ENCODE measurements at regions not wholly inside any gene's neighbourhood (a gene's known extent, or its start where the extent isn't known, plus 50 kb on each side); places are given as distances from the start of the nearest gene placed in this dataset.
"Not testable (repeated sequence)": the region's sequence is repeated elsewhere in the genome, so short reads cannot be mapped to it uniquely, and the experiment has no call there.

DNA sequence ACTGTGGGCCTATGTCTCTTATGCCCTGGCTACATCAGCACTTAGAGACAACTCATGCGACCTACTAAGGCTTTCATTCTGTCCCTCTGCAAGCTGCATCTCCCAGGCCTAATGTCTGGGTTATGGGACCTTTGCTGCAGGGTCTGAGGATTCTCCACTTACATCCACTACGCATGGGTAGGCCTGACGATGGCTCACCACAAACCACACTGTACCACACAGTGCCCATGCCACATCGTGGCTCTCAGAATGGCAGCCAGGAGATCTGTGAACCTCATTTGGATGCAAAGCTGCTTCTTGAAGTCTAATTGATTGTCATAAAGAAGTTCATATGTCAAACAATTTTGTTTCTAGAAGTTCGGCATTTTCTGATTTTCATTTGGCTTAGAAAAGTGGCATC is 84.6 kb upstream of the BEND4 start:
- no peak for ATAC-seq (ENCODE audit: low read depth)
- TF ChIP-seq, protein P1, sequence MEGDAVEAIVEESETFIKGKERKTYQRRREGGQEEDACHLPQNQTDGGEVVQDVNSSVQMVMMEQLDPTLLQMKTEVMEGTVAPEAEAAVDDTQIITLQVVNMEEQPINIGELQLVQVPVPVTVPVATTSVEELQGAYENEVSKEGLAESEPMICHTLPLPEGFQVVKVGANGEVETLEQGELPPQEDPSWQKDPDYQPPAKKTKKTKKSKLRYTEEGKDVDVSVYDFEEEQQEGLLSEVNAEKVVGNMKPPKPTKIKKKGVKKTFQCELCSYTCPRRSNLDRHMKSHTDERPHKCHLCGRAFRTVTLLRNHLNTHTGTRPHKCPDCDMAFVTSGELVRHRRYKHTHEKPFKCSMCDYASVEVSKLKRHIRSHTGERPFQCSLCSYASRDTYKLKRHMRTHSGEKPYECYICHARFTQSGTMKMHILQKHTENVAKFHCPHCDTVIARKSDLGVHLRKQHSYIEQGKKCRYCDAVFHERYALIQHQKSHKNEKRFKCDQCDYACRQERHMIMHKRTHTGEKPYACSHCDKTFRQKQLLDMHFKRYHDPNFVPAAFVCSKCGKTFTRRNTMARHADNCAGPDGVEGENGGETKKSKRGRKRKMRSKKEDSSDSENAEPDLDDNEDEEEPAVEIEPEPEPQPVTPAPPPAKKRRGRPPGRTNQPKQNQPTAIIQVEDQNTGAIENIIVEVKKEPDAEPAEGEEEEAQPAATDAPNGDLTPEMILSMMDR (IDR thresholded peaks at IDR 0.05; ENCODE audit: poor library complexity, severe bottlenecking): no peak
- no peaks in the 10 kb centered on the region for H3K27me3 ChIP-seq (ENCODE audit: insufficient read depth, poor library complexity, severe bottlenecking)

DNA sequence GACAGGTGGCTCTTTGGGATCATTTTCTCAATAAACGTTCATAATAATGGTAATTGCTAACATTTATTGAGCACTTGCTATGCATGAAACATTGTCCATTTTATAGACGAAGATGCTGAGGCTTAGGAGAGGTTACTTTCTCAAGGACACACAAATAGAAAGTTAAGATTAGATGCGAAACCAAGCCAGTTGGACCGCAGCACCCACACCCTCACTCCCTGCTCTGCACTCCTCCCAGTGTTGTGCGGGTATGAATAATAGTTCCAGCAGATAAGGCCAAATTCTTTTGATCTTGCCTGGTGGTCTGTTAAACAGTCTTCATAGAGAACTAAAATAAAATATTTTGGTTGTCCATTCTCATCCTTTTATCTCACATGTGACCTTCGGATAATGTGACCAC is 85.0 kb upstream of the BEND4 start:
- no peaks in the 10 kb centered on the region for H3K36me3 ChIP-seq (ENCODE audit: low read depth)
- H3K4me3 ChIP-seq (ENCODE audit: severe bottlenecking): no peak overlapping the region
- no peaks in the 10 kb centered on the region for H3K4me1 ChIP-seq (ENCODE audit: insufficient read depth, poor library complexity, severe bottlenecking)
- H3K27me3 ChIP-seq (ENCODE audit: insufficient read depth, poor library complexity, severe bottlenecking): no peaks in the 10 kb centered on the region
- DNase-seq (ENCODE audit: low spot score): no peak
- H3K9me3 ChIP-seq (ENCODE audit: severe bottlenecking): no peaks in the 10 kb centered on the region
- TF ChIP-seq, protein P1 (IDR thresholded peaks at IDR 0.05; ENCODE audit: poor library complexity, severe bottlenecking): no peak
- ATAC-seq (ENCODE audit: low read depth): no peak
- H3K27ac ChIP-seq (ENCODE audit: poor library complexity, severe bottlenecking): no peak overlapping the region

More for the DNA sequence above, 84.6 kb upstream of the BEND4 start:
- no peaks in the 10 kb centered on the region for H3K4me1 ChIP-seq (ENCODE audit: insufficient read depth, poor library complexity, severe bottlenecking)
- no peak overlapping the region for H3K27ac ChIP-seq (ENCODE audit: poor library complexity, severe bottlenecking)
- H3K4me3 ChIP-seq (ENCODE audit: severe bottlenecking): no peak overlapping the region
- H3K36me3 ChIP-seq (ENCODE audit: low read depth): no peaks in the 10 kb centered on the region
- DNase-seq (ENCODE audit: low spot score): no peak
- H3K9me3 ChIP-seq (ENCODE audit: severe bottlenecking): no peaks in the 10 kb centered on the region

DNA sequence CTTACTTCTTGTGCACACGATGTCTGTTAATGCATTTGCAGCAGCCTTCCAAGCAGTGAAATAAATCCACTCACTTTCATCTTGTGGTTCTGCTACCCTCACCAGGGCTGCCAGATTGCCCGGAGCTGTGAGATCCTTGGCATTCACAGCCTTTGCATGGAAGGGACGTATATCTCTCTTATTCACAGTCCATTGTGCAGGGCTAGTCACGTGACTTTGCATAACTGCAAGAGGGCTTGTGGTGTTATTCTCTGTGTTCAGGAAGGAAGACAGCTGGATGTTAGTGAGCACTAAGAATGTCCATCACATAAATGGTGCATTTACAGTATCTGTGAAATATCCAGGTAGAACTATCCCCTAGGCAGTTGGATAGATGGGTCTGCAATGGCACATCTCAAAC is 96.5 kb upstream of the BEND4 start:
- Histone ChIP-seq H3K4me1 (ENCODE audit: insufficient read depth, poor library complexity, severe bottlenecking) (no peaks in the 10 kb centered on the region), H3K4me3 (ENCODE audit: severe bottlenecking) (no peak overlapping the region), H3K27ac (ENCODE audit: poor library complexity, severe bottlenecking) (no peak overlapping the region), H3K36me3 (ENCODE audit: low read depth) (no peaks in the 10 kb centered on the region), H3K9me3 (ENCODE audit: severe bottlenecking) (no peaks in the 10 kb centered on the region), H3K27me3 (ENCODE audit: insufficient read depth, poor library complexity, severe bottlenecking) (peaks cover 3% of the 10 kb centered on the region)
- DNase-seq (ENCODE audit: low spot score) (no peak), ATAC-seq (ENCODE audit: low read depth) (no peak)
- TF ChIP-seq, protein P1 (IDR thresholded peaks at IDR 0.05; ENCODE audit: poor library complexity, severe bottlenecking): no peak

DNA sequence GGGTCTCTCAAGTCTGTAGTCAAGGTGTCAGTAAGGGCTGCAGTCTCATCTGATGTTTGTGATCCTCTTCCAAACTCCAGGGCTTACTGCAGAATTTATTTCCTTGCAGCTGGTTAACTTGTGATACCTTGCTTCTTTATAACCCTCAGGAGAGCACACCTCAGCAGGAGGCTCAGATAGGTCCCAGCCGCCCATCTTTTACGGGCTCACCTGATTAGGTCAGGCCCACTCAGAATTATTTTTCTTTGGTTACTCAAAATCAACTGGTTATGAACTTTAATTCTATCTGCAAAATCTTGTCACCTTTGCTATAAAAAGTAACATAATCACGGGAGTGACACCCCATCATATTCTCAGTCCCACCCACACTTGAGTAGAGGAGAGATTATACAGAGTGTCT is 99.9 kb upstream of the BEND4 start:
- Histone ChIP-seq H3K27ac (ENCODE audit: poor library complexity, severe bottlenecking) (no peak overlapping the region), H3K36me3 (ENCODE audit: low read depth) (no peaks in the 10 kb centered on the region), H3K9me3 (ENCODE audit: severe bottlenecking) (no peaks in the 10 kb centered on the region), H3K27me3 (ENCODE audit: insufficient read depth, poor library complexity, severe bottlenecking) (peaks cover 3% of the 10 kb centered on the region), H3K4me1 (ENCODE audit: insufficient read depth, poor library complexity, severe bottlenecking) (no peaks in the 10 kb centered on the region), H3K4me3 (ENCODE audit: severe bottlenecking) (no peak overlapping the region)
- ATAC-seq (ENCODE audit: low read depth): no peak
- TF ChIP-seq, protein P1 (IDR thresholded peaks at IDR 0.05; ENCODE audit: poor library complexity, severe bottlenecking): no peak
- DNase-seq (ENCODE audit: low spot score): no peak

DNA sequence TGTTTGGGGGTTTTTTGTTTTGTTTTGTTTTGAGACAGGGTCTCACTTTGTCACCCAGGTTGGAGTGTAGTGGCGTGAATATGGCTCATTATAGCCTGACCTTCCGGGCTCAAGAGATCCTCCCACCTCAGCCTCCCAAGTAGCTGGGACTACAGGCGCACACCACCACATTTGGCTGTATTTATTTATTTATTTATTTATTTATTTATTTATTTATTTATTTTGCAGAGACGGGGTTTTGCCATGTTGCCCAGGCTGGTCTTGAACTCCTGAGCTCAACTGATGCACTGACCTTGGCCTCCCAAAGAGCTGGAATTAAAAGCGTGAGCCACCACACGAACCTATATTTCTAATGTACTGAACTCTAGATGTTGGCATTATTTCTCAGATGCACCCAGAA is 105.2 kb upstream of the BEND4 start:
- not testable (repeated sequence) for H3K27me3 ChIP-seq (ENCODE audit: insufficient read depth, poor library complexity, severe bottlenecking); ATAC-seq (ENCODE audit: low read depth); H3K4me1 ChIP-seq (ENCODE audit: insufficient read depth, poor library complexity, severe bottlenecking); H3K9me3 ChIP-seq (ENCODE audit: severe bottlenecking); H3K27ac ChIP-seq (ENCODE audit: poor library complexity, severe bottlenecking); DNase-seq (ENCODE audit: low spot score); H3K4me3 ChIP-seq (ENCODE audit: severe bottlenecking); H3K36me3 ChIP-seq (ENCODE audit: low read depth)
